Trophoblast cell (in vitro differentiated cells and primary cell): ENCODE measurements at regions not wholly inside any gene's neighbourhood (a gene's known extent, or its start where the extent isn't known, plus 50 kb on each side); places are given as distances from the start of the nearest gene placed in this dataset.

Experiments
- DNase-seq, 2 donors: peaks; one replicate each; pipeline ENCODE4 v3.0.0-alpha.2; 2016
- H2AFZ ChIP-seq: 2 replicates; pipeline ENCODE4 v1.6.1; 2013; ENCODE audit warnings: low read length, moderate library complexity, mild to moderate bottlenecking; ENCODE audit not compliant: insufficient read depth, poor library complexity
- H2AK5ac ChIP-seq: 2 replicates; pipeline ENCODE4 v1.6.1; 2013; ENCODE audit warnings: mild to moderate bottlenecking, low read length
- H2BK120ac ChIP-seq: 2 replicates; pipeline ENCODE4 v1.6.1; 2013; ENCODE audit warnings: low read length, mild to moderate bottlenecking, moderate library complexity; ENCODE audit not compliant: insufficient read depth, poor library complexity
- H2BK12ac ChIP-seq: 2 replicates; pipeline ENCODE4 v1.6.1; 2013; ENCODE audit warnings: mild to moderate bottlenecking, low read length, moderate library complexity
- H2BK5ac ChIP-seq: 2 replicates; pipeline ENCODE4 v1.6.1; 2013; ENCODE audit warnings: low read length, low read depth, moderate library complexity, mild to moderate bottlenecking; ENCODE audit not compliant: poor library complexity
- H3K14ac ChIP-seq: 2 replicates; pipeline ENCODE4 v1.6.1; 2013; ENCODE audit warnings: mild to moderate bottlenecking, low read length
- H3K18ac ChIP-seq: 2 replicates; pipeline ENCODE4 v1.6.1; 2013; ENCODE audit warnings: mild to moderate bottlenecking, low read length
- H3K23ac ChIP-seq: 2 replicates; pipeline ENCODE4 v1.6.1; 2013; ENCODE audit warnings: low read length
- H3K27ac ChIP-seq: 2 replicates; pipeline ENCODE4 v1.5.1; 2013; ENCODE audit warnings: low read depth, mild to moderate bottlenecking, inconsistent platforms, low read length, moderate library complexity
- H3K27me3 ChIP-seq: 2 replicates; pipeline ENCODE4 v1.6.1; 2013; ENCODE audit warnings: inconsistent platforms, mild to moderate bottlenecking, low read length, moderate library complexity; ENCODE audit not compliant: insufficient read depth
- H3K36me3 ChIP-seq, 2 experiments: 1 replicate in 1 of 2; 2 replicates in 1 of 2; pipeline ENCODE4 v1.6.1; 2013; ENCODE audit warnings: low read length in 2 of 2, mild to moderate bottlenecking in 2 of 2, moderate library complexity in 1 of 2; ENCODE audit not compliant: insufficient read depth in 2 of 2, control insufficient read depth in 1 of 2
- H3K4ac ChIP-seq: 2 replicates; pipeline ENCODE4 v1.6.1; 2013; ENCODE audit warnings: low read depth, mild to moderate bottlenecking, low read length, moderate library complexity
- H3K4me1 ChIP-seq, 2 experiments: 1 replicate in 1 of 2; 2 replicates in 1 of 2; pipeline ENCODE4 v1.6.1; 2013; ENCODE audit warnings: low read length in 2 of 2, mild to moderate bottlenecking in 2 of 2, moderate library complexity in 1 of 2; ENCODE audit not compliant: insufficient read depth in 2 of 2, control insufficient read depth in 1 of 2
- H3K4me2 ChIP-seq: 2 replicates; pipeline ENCODE4 v1.6.1; 2013; ENCODE audit warnings: inconsistent platforms, mild to moderate bottlenecking, low read length, moderate library complexity
- H3K4me3 ChIP-seq: 2 replicates; pipeline ENCODE4 v1.5.1; 2013; ENCODE audit warnings: mild to moderate bottlenecking, low read depth, low read length, inconsistent platforms
- H3K79me1 ChIP-seq: one replicate; pipeline ENCODE4 v1.6.1; 2013; ENCODE audit warnings: low read length
- H3K79me2 ChIP-seq: 2 replicates; pipeline ENCODE4 v1.6.1; 2013; ENCODE audit warnings: low read length, mild to moderate bottlenecking; ENCODE audit not compliant: control insufficient read depth, insufficient read depth, poor library complexity
- H3K9ac ChIP-seq: 2 replicates; pipeline ENCODE4 v1.6.1; 2013; ENCODE audit warnings: mild to moderate bottlenecking, low read length
- H3K9me3 ChIP-seq: 2 replicates; pipeline ENCODE4 v1.6.1; 2013; ENCODE audit warnings: low read depth, mild to moderate bottlenecking, control low read depth, inconsistent platforms, low read length; ENCODE audit not compliant: insufficient read depth
- H4K12ac ChIP-seq: 2 replicates; pipeline ENCODE4 v1.6.1; 2013; ENCODE audit warnings: low read depth, mild to moderate bottlenecking, low read length, moderate library complexity
- H4K8ac ChIP-seq: 2 replicates; pipeline ENCODE4 v1.6.1; 2013; ENCODE audit warnings: low read depth, mild to moderate bottlenecking, low read length, moderate library complexity
- H4K91ac ChIP-seq: one replicate; pipeline ENCODE4 v1.6.1; 2013; ENCODE audit warnings: low read depth, mild to moderate bottlenecking, low read length, moderate library complexity
- WGBS: extraction: QIAGEN DNeasy Blood & Tissue Kit; methylation state at CpG from one replicate; pipeline ENCODE4 v1.1.7; 2013; ENCODE audit warnings: missing lambda C conversion rate; ENCODE audit not compliant: insufficient read length, insufficient coverage; ENCODE audit errors: extremely low coverage; 5-methylcytosine and 5-hydroxymethylcytosine counted together

- Histone ChIP-seq H4K8ac (no peak overlapping the region), H3K27me3 (no peaks in the 10 kb centered on the region), H3K18ac (no peak overlapping the region), H4K91ac (no peak overlapping the region), H3K79me1 (peaks cover 4% of the 10 kb centered on the region), H2AFZ (peak overlapping the region; percentile 23), H2BK5ac (no peak overlapping the region), H3K9ac (no peak overlapping the region), H3K4ac (no peak overlapping the region), H2BK12ac (peak overlapping the region; percentile 15), H3K27ac (no peak overlapping the region), H3K14ac (no peak overlapping the region), H2AK5ac (peak overlapping the region; percentile 28), H4K12ac (no peak overlapping the region), H3K4me3 (no peak overlapping the region), H3K9me3 (peaks cover 2% of the 10 kb centered on the region), H3K4me1 (peaks cover 2 to 19% of the 10 kb centered on the region in 2 experiments), H3K23ac (no peak overlapping the region), H3K79me2 (peaks cover 2% of the 10 kb centered on the region), H3K36me3 (no peaks in the 10 kb centered on the region), H3K4me2 (no peak overlapping the region), H2BK120ac (no peak overlapping the region)
- WGBS: no CpG with 5 or more reads among the region's 10 CpGs
- DNase-seq: no peak
Observed at GRCh38 chr5:173718469-173718868, 102.0 kb upstream of the BOD1 start.

GRCh38 chr5:173719731-173720082, 103.3 kb upstream of the BOD1 start:
- Histone ChIP-seq H3K18ac (no peak overlapping the region), H3K4me2 (no peak overlapping the region), H3K27ac (no peak overlapping the region), H4K91ac (peak overlapping the region; percentile 1), H3K36me3 (no peaks in the 10 kb centered on the region), H2BK120ac (no peak overlapping the region), H3K4me3 (no peak overlapping the region), H4K8ac (no peak overlapping the region), H2BK5ac (no peak overlapping the region), H3K9ac (no peak overlapping the region), H4K12ac (no peak overlapping the region), H3K14ac (no peak overlapping the region), H3K4ac (no peak overlapping the region), H3K9me3 (peaks cover 2% of the 10 kb centered on the region), H3K79me1 (peaks cover 4% of the 10 kb centered on the region), H3K4me1 (peaks cover 0 to 18% of the 10 kb centered on the region in 2 experiments), H3K79me2 (peaks cover 2% of the 10 kb centered on the region), H3K23ac (no peak overlapping the region), H2AK5ac (no peak overlapping the region), H2AFZ (no peak overlapping the region), H3K27me3 (no peaks in the 10 kb centered on the region), H2BK12ac (no peak overlapping the region)
- no CpG with 5 or more reads among the region's 10 CpGs for whole genome bisulfite sequencing
- no peak for DNase-seq

- WGBS: no CpG with 5 or more reads among the region's 8 CpGs
- Histone ChIP-seq H3K4me1 (peaks cover 0 to 15% of the 10 kb centered on the region in 2 experiments), H2BK12ac (no peak overlapping the region), H3K14ac (no peak overlapping the region), H3K18ac (no peak overlapping the region), H3K27me3 (no peaks in the 10 kb centered on the region), H4K12ac (no peak overlapping the region), H2AK5ac (no peak overlapping the region), H2BK5ac (no peak overlapping the region), H3K9me3 (peaks cover 2% of the 10 kb centered on the region), H3K23ac (no peak overlapping the region), H3K4me2 (no peak overlapping the region), H3K27ac (peak overlapping the region; percentile 20), H3K4ac (no peak overlapping the region), H3K36me3 (no peaks in the 10 kb centered on the region), H4K8ac (peak overlapping the region; percentile 50), H3K9ac (no peak overlapping the region), H4K91ac (no peak overlapping the region), H3K79me1 (peaks cover 4% of the 10 kb centered on the region), H2BK120ac (no peak overlapping the region), H3K79me2 (peaks cover 2% of the 10 kb centered on the region), H2AFZ (no peak overlapping the region), H3K4me3 (no peak overlapping the region)
- no peak for DNase-seq
Observed at GRCh38 chr5:173720286-173720952, 104.0 kb upstream of the BOD1 start.

GRCh38 chr5:173720953-173721600, 104.6 kb upstream of the BOD1 start:
- Histone ChIP-seq H2BK12ac (peak overlapping the region; percentile 8), H3K27me3 (no peaks in the 10 kb centered on the region), H2BK120ac (no peak overlapping the region)

More at GRCh38 chr5:173720953-173721600, 104.6 kb upstream of the BOD1 start:
- Histone ChIP-seq H2AK5ac (no peak overlapping the region), H3K79me1 (peaks cover 4% of the 10 kb centered on the region), H3K36me3 (no peaks in the 10 kb centered on the region), H3K4me2 (no peak overlapping the region), H3K79me2 (peaks cover 2% of the 10 kb centered on the region), H2AFZ (no peak overlapping the region), H3K4ac (no peak overlapping the region), H3K9me3 (peaks cover 2% of the 10 kb centered on the region), H4K8ac (no peak overlapping the region), H2BK5ac (no peak overlapping the region), H3K4me1 (peaks cover 0 to 11% of the 10 kb centered on the region in 2 experiments), H4K12ac (no peak overlapping the region), H3K18ac (no peak overlapping the region), H3K14ac (peak overlapping the region; percentile 43), H3K9ac (no peak overlapping the region), H3K23ac (no peak overlapping the region), H4K91ac (no peak overlapping the region), H3K27ac (no peak overlapping the region), H3K4me3 (no peak overlapping the region)
- no CpG with 5 or more reads among the region's 7 CpGs for WGBS
- DNase-seq: no peak
